ENCODE measurements at regions not wholly inside any gene's neighbourhood (a gene's known extent, or its start where the extent isn't known, plus 50 kb on each side); places are given as distances from the start of the nearest gene placed in this dataset.

DNA sequence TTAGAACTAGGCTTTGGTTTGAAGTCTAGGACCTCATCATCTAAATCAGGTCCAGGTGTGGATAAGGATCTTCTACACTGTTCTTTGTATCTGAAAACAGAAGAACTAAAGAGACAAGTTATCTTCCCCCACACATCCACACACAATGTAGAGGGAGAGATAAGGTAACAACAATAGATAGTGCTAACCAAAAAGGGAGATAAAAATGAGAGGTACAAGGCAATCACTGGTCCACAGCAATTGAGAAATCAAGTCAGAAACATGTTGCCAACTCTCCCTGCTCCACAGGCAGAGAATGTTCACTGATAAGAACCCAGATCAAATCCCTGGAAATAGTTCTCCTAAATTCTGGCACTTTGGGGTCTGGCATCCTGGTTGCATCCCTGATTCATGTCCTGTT lies 75.8 kb upstream of the LHX8 start:
- DNase-seq (no peak), ATAC-seq (no peak)
- intact Hi-C loops (cut with micrococcal nuclease) = no loop called here

DNA sequence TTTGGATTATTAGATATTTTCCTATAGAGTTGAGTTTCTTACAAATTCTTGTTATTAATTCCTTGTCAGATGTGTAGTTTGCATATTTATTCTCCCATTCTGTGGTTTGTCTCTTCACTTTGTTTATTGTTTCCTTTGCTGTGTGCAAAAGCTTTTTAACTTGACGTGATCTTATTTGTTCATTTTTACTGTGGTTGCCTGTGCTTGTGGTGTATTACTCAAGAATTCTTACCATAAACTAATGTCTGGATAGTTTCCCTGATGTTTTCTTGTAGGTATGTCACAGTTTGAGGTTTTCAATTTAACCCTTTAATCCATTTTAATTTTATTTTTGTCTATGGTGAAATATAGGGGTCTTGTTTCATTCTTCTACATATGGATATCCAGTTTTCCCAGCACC lies 72.1 kb upstream of the LHX8 start:
- DNase-seq (no peak), ATAC-seq (no peak)
- intact Hi-C loops (cut with micrococcal nuclease) = no loop called here

DNA sequence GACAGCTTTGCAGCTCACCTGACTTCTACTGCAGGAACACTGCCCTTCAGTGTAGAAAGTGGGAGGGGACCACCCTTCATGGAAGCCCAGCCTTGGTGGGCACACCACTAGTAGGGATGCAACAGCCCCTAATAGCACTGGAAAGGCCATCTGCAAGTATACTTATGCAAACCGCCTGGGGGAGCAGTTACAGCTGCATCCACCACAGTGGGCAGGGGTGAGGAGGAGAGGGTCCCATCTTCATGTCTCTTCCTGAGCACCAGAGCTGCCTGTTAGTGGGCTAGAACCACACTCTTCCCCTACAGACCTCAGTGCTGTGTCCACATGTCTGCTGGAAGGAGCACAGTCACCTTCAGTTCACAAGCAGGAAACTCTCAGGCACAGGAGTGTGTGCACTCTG lies 66.2 kb upstream of the LHX8 start:
- ATAC-seq (no peak), DNase-seq (no peak)
- intact Hi-C loops (cut with micrococcal nuclease) = no loop called here

DNA sequence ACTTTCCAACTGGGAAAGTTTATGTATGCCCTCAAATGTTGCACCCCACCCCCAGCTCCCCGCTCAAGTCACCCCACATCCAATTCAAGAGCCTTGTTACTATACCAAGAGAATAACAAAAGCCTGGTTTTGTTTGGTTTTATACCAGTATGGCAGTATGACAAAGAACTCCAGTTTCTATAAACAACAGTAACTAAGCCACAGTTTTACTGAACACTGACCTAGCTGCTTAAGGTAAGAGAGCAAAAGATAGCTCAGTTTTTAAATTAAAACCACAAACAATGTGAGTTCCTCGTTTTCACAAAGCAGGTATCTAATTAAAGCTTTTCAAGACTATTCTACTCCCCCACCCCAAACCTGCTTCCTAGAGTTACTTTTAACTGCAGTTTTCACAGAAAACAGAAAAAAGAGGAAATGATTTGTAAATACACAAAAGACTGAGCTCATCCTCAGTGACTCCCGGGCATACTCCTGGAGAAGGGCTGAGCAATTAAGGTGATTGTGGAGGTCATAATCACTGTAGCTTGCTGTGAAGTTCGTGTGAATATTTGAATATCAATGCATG lies 59.3 kb upstream of the LHX8 start:
- ATAC-seq (no peak), DNase-seq (no peak)
- intact Hi-C loops (cut with micrococcal nuclease) = no loop called here

DNA sequence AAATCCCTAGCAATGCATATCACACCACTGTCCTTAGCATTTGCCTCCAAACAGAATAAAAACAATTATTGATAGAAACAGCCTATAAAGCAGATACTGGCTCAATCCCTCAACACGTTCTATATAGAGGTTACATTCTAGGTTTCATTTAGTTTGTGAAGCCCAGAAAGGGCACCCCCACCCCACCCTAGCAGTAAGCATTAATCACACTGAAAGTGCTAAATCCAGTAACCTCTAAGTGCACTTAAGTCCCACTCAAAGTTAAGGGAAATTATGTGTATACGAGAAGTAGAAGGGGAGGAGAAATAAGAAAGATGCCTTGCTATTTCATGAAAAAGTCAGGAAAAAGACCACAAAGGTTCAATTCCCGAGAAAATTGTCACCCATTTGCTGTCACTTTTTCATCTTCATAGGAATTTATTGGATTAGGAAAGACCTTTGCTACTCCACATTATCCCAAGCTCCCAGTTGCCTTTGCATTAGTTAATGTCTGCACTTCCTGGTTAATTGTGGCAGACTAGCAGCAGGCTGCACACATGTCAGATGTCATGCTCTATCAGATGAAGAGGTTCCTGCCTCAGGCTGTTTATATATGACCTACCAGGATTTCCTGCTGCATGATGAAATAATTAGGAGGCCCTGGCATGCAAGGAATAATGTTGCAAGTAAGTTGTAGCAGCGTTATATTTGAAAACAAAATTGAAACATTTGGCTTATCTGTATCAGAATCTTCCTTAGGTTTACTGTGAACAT lies 54.5 kb upstream of the LHX8 start:
- intact Hi-C loops (cut with micrococcal nuclease) = no loop called here
- DNase-seq = no peak

DNA sequence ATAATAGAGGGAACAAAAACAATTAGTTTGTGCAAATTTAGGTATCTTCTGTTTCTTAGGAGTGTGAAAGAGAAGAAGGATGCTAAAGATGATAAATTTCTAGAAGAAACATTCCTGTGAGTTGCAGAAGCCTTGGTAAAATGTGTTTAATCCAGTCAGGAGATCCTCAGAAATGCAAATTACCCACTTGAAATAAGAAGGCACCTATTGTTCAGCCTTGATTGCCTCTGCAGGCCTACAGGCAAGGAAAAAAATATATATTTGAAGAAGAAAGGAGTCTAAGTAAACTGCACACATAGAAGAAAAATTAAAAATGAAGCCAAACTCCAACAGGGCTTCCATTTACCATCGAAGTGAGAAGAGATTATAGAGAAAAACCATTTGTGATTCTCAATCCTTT lies 51.0 kb upstream of the LHX8 start:
- ATAC-seq (no peak), DNase-seq (no peak)
- intact Hi-C loops (cut with micrococcal nuclease) = no loop called here

More for the DNA sequence above, 54.5 kb upstream of the LHX8 start:
- no peak for ATAC-seq

DNA sequence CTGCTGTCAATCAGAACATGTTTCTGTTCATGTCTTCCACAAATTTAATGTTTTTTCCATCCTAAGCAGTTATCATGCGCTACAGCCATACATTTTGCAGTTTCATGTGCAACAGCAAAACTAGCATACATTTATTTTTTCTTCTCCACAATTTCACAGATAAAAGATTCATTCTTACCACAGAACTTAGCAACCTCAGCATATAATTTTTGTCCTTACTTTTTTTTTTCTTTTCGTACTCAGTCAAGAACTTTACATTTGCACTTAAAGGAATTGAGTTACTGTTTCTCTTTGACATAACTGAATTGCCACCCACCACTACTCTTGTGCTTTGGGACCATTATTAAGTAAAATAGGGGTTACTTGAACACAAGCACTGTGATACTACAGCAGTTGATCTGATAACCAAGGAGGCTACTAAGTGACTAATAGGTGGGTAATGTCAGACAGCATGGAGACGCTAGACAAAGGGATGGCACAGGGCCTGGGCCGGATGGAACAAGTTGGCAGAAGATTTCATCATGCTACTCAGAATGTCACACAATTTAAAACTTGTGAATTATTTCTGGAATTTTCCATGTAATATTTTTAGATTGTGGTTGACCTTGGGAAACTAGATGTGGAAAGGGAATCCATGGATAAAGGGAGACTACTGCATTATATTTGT lies 50.2 kb upstream of the LHX8 start:
- intact Hi-C loops (cut with micrococcal nuclease) = no loop called here
- no peak for ATAC-seq

More for the DNA sequence above, 50.2 kb upstream of the LHX8 start:
- no peak for DNase-seq

All from left ventricle myocardium superior (tissue), 1 donor.